Osteoblast (primary cell): ENCODE measurements at regions not wholly inside any gene's neighbourhood (a gene's known extent, or its start where the extent isn't known, plus 50 kb on each side); places are given as distances from the start of the nearest gene placed in this dataset.
"Not testable (repeated sequence)": the region's sequence is repeated elsewhere in the genome, so short reads cannot be mapped to it uniquely, and the experiment has no call there.

Experiments
- DNase-seq: peaks from one replicate; pipeline ENCODE4 v3.0.0; 2011; ENCODE audit warnings: low spot score, mixed read lengths; ENCODE audit not compliant: insufficient read length; ENCODE audit errors: missing footprints
- H2AFZ ChIP-seq: 2 replicates; pipeline ENCODE4 v1.6.0; 2011; ENCODE audit warnings: mild to moderate bottlenecking, low read length
- H3K27ac ChIP-seq: 2 replicates; pipeline ENCODE4 v1.5.1; 2011; ENCODE audit warnings: mild to moderate bottlenecking, low read depth, low read length, moderate library complexity
- H3K27me3 ChIP-seq: 2 replicates; pipeline ENCODE4 v1.6.0; 2012; ENCODE audit warnings: mild to moderate bottlenecking, control low read depth, inconsistent platforms, low read length, moderate library complexity; ENCODE audit not compliant: insufficient read depth
- H3K36me3 ChIP-seq: 2 replicates; pipeline ENCODE4 v1.5.1; 2011; ENCODE audit warnings: mild to moderate bottlenecking, low read length, control low read depth, moderate library complexity; ENCODE audit not compliant: insufficient read depth
- H3K4me1 ChIP-seq: 2 replicates; pipeline ENCODE4 v1.5.1; 2011; ENCODE audit warnings: mild to moderate bottlenecking, low read length, control low read depth, moderate library complexity; ENCODE audit not compliant: insufficient read depth
- H3K4me2 ChIP-seq: 2 replicates; pipeline ENCODE4 v1.6.0; 2011; ENCODE audit warnings: mild to moderate bottlenecking, low read length; ENCODE audit not compliant: insufficient read depth
- H3K4me3 ChIP-seq: fragments of 200-600 bp; sonication (generic); 3 replicates; pipeline ENCODE4 v1.5.1; 2012; ENCODE audit warnings: mild to moderate bottlenecking, low read length, inconsistent platforms; ENCODE audit not compliant: insufficient read depth
- H3K79me2 ChIP-seq: 2 replicates; pipeline ENCODE4 v1.6.0; 2012; ENCODE audit warnings: mild to moderate bottlenecking, low read length, control low read depth, inconsistent platforms; ENCODE audit not compliant: insufficient read depth
- H3K9me3 ChIP-seq: 2 replicates; pipeline ENCODE4 v1.5.1; 2011; ENCODE audit warnings: low read depth, low read length, control low read depth
- H4K20me1 ChIP-seq: 2 replicates; pipeline ENCODE4 v1.6.0; 2012; ENCODE audit warnings: mild to moderate bottlenecking, low read length, control low read depth; ENCODE audit not compliant: insufficient read depth
- CTCF ChIP-seq: IDR thresholded peaks from 2 replicates; pipeline ENCODE4 v1.5.1; 2011; ENCODE audit warnings: mild to moderate bottlenecking, low read depth, low read length, moderate library complexity; ENCODE audit errors: extremely low read depth

GRCh38 chr2:122706757-122707223, 951.3 kb downstream of the TSN start:
- H3K4me1 ChIP-seq, result no peaks in the 10 kb centered on the region
- H3K4me2 ChIP-seq, result no peak overlapping the region
- no peak overlapping the region for H3K27ac ChIP-seq
- no peak overlapping the region for H2AFZ ChIP-seq
- H3K79me2 ChIP-seq, result no peaks in the 10 kb centered on the region
- no peak overlapping the region for H3K4me3 ChIP-seq
- no peak for DNase-seq
- no peak for TF ChIP-seq CTCF
- no peaks in the 10 kb centered on the region for H4K20me1 ChIP-seq
- H3K36me3 ChIP-seq, result no peaks in the 10 kb centered on the region
- H3K27me3 ChIP-seq, result no peaks in the 10 kb centered on the region
- H3K9me3 ChIP-seq, result no peaks in the 10 kb centered on the region

GRCh38 chr2:122707224-122707824, 951.9 kb downstream of the TSN start:
- H3K27me3 ChIP-seq, result no peaks in the 10 kb centered on the region
- no peaks in the 10 kb centered on the region for H3K4me1 ChIP-seq
- H3K4me3 ChIP-seq, result no peak overlapping the region
- H3K36me3 ChIP-seq, result no peaks in the 10 kb centered on the region
- H3K4me2 ChIP-seq, result no peak overlapping the region
- no peak for DNase-seq
- H3K9me3 ChIP-seq, result no peaks in the 10 kb centered on the region
- no peaks in the 10 kb centered on the region for H3K79me2 ChIP-seq
- H3K27ac ChIP-seq, result no peak overlapping the region
- no peaks in the 10 kb centered on the region for H4K20me1 ChIP-seq
- no peak for TF ChIP-seq CTCF
- H2AFZ ChIP-seq, result no peak overlapping the region

GRCh38 chr2:122710049-122710448, 954.6 kb downstream of the TSN start:
- no peak for DNase-seq
- H3K27me3 ChIP-seq, result no peaks in the 10 kb centered on the region
- no peaks in the 10 kb centered on the region for H3K4me1 ChIP-seq
- H4K20me1 ChIP-seq, result no peaks in the 10 kb centered on the region
- no peak overlapping the region for H3K4me3 ChIP-seq
- TF ChIP-seq CTCF, result no peak
- no peak overlapping the region for H3K27ac ChIP-seq
- no peak overlapping the region for H3K4me2 ChIP-seq
- H3K9me3 ChIP-seq, result no peaks in the 10 kb centered on the region
- no peaks in the 10 kb centered on the region for H3K79me2 ChIP-seq
- no peak overlapping the region for H2AFZ ChIP-seq
- no peaks in the 10 kb centered on the region for H3K36me3 ChIP-seq

- no peak for TF ChIP-seq CTCF
- Histone ChIP-seq H3K36me3 (no peaks in the 10 kb centered on the region), H3K4me3 (no peak overlapping the region), H4K20me1 (no peaks in the 10 kb centered on the region), H3K27me3 (no peaks in the 10 kb centered on the region), H3K79me2 (no peaks in the 10 kb centered on the region), H2AFZ (no peak overlapping the region), H3K27ac (no peak overlapping the region), H3K4me1 (no peaks in the 10 kb centered on the region), H3K4me2 (no peak overlapping the region), H3K9me3 (no peaks in the 10 kb centered on the region)
- DNase-seq, result no peak
Observed at GRCh38 chr2:122713800-122714199, 958.3 kb downstream of the TSN start.

- not testable (repeated sequence) for H3K4me3 ChIP-seq, H3K36me3 ChIP-seq, H3K4me1 ChIP-seq, H4K20me1 ChIP-seq, H3K9me3 ChIP-seq, H2AFZ ChIP-seq, DNase-seq, H3K79me2 ChIP-seq, H3K4me2 ChIP-seq, H3K27ac ChIP-seq, H3K27me3 ChIP-seq
Observed at GRCh38 chr2:122720822-122721221, 965.4 kb downstream of the TSN start.
